IMR-90 (cell line): ENCODE measurements at regions not wholly inside any gene's neighbourhood (a gene's known extent, or its start where the extent isn't known, plus 50 kb on each side); places are given as distances from the start of the nearest gene placed in this dataset.

Source experiments
- ATAC-seq: fragments of 200-7000 bp; cut with Tn5 transposase; 2 replicates; pipeline ENCODE4 v1.9.1; 2020; ENCODE audit warnings: low read depth, mild to moderate bottlenecking, moderate library complexity
- BruUV-seq: library from RNA; stranded (reverse); fragments of 400-500 nt; replicated peaks from 2 replicates; lab custom pipeline; 2021; lab: Mats Ljungman, UMichigan
- CTCF ChIA-PET: fragments of 300-600 bp; formaldehyde crosslinking; extraction: SDS; loops from one replicate; lab custom pipeline; 2021; ENCODE audit warnings: antibody characterized with exemption; lab: Yijun Ruan, JAX
- POLR2A ChIA-PET: fragments of 300-600 bp; sonication (Branson Sonifier 250); formaldehyde crosslinking; loops from one replicate; lab custom pipeline; 2022; ENCODE audit warnings: antibody characterized with exemption; ENCODE audit not compliant: unreplicated experiment; lab: Charles Lee
- DNase-seq: peaks from one replicate; pipeline ENCODE4 v3.0.0; 2013
- H2AFZ ChIP-seq: replicated peaks from 2 replicates; pipeline ENCODE3; 2013; ENCODE audit warnings: low read length, mild to moderate bottlenecking; ENCODE audit not compliant: poor library complexity
- H2AK5ac ChIP-seq: 2 replicates; pipeline ENCODE4 v1.6.1; 2013; ENCODE audit warnings: low read depth, low read length, inconsistent platforms
- H2AK9ac ChIP-seq: replicated peaks from 2 replicates; pipeline ENCODE3; 2013; ENCODE audit warnings: mild to moderate bottlenecking, low read depth, low read length, moderate library complexity; ENCODE audit not compliant: poor library complexity
- H2BK120ac ChIP-seq: 2 replicates; pipeline ENCODE4 v1.6.1; 2013; ENCODE audit warnings: low read depth, low read length, inconsistent platforms
- H2BK15ac ChIP-seq: 3 replicates; pipeline ENCODE4 v1.6.1; 2013; ENCODE audit warnings: low read depth, low read length, inconsistent platforms
- H2BK20ac ChIP-seq: 2 replicates; pipeline ENCODE4 v1.6.1; 2013; ENCODE audit warnings: low read depth, mild to moderate bottlenecking, inconsistent platforms, low read length, moderate library complexity
- H2BK5ac ChIP-seq: 2 replicates; pipeline ENCODE4 v1.6.1; 2013; ENCODE audit warnings: mild to moderate bottlenecking, low read depth, low read length, inconsistent platforms; ENCODE audit not compliant: poor library complexity, severe bottlenecking
- H3K14ac ChIP-seq: replicated peaks from 2 replicates; pipeline ENCODE4 v1.6.1; 2013; ENCODE audit warnings: low read depth, low read length, inconsistent platforms
- H3K18ac ChIP-seq: 2 replicates; pipeline ENCODE4 v1.6.1; 2013; ENCODE audit warnings: low read depth, low read length, control low read depth
- H3K23ac ChIP-seq: 2 replicates; pipeline ENCODE4 v1.6.1; 2013; ENCODE audit warnings: low read depth, low read length, inconsistent platforms
- H3K27ac ChIP-seq: 2 replicates; pipeline ENCODE4 v1.5.1; 2013; ENCODE audit warnings: mild to moderate bottlenecking, control low read depth, low read length; ENCODE audit not compliant: insufficient read depth
- H3K27me3 ChIP-seq: 2 replicates; pipeline ENCODE4 v1.6.1; 2013; ENCODE audit warnings: low read length; ENCODE audit not compliant: control insufficient read depth, insufficient read depth
- H3K36me3 ChIP-seq: 2 replicates; pipeline ENCODE4 v1.6.1; 2013; ENCODE audit warnings: low read length, mixed read lengths; ENCODE audit not compliant: control insufficient read depth, insufficient read depth
- H3K4ac ChIP-seq: 2 replicates; pipeline ENCODE4 v1.6.1; 2013; ENCODE audit warnings: low read depth, low read length, inconsistent platforms
- H3K4me1 ChIP-seq: 2 replicates; pipeline ENCODE4 v1.6.1; 2013; ENCODE audit warnings: low read length, mixed read lengths; ENCODE audit not compliant: control insufficient read depth, insufficient read depth
- H3K4me2 ChIP-seq: 2 replicates; pipeline ENCODE4 v1.6.1; 2013; ENCODE audit warnings: low read depth, mild to moderate bottlenecking, control low read depth, low read length, moderate library complexity
- H3K4me3 ChIP-seq: 2 replicates; pipeline ENCODE4 v1.5.1; 2013; ENCODE audit warnings: low read depth, mild to moderate bottlenecking, control low read depth, low read length, moderate library complexity; ENCODE audit not compliant: insufficient read depth
- H3K56ac ChIP-seq: 2 replicates; pipeline ENCODE4 v1.6.1; 2013; ENCODE audit warnings: low read length, inconsistent platforms; ENCODE audit not compliant: insufficient read depth; ENCODE audit errors: extremely low read depth
- H3K79me1 ChIP-seq, 2 experiments: 2 replicates each; pipeline ENCODE4 v1.6.1; 2013; ENCODE audit warnings: low read length in 2 of 2, inconsistent platforms in 1 of 2, low read depth in 1 of 2
- H3K9ac ChIP-seq: 2 replicates; pipeline ENCODE4 v1.6.1; 2013; ENCODE audit warnings: low read depth, low read length, control low read depth
- H3K9me1 ChIP-seq: 2 replicates; pipeline ENCODE4 v1.6.1; 2013; ENCODE audit warnings: low read length, inconsistent platforms; ENCODE audit not compliant: insufficient read depth
- H3K9me3 ChIP-seq: 2 replicates; pipeline ENCODE4 v1.6.1; 2013; ENCODE audit warnings: low read length; ENCODE audit not compliant: control insufficient read depth, insufficient read depth
- H4K20me1 ChIP-seq: 2 replicates; pipeline ENCODE4 v1.6.1; 2013; ENCODE audit warnings: low read length, inconsistent platforms; ENCODE audit not compliant: insufficient read depth
- H4K5ac ChIP-seq: 2 replicates; pipeline ENCODE4 v1.6.1; 2013; ENCODE audit warnings: mild to moderate bottlenecking, low read depth, low read length, control low read depth
- H4K8ac ChIP-seq, 2 experiments: 2 replicates each; pipeline ENCODE4 v1.6.1; 2013; ENCODE audit warnings: low read depth in 2 of 2, low read length in 2 of 2, control low read depth in 1 of 2, inconsistent platforms in 1 of 2
- H4K91ac ChIP-seq: 2 replicates; pipeline ENCODE4 v1.6.1; 2013; ENCODE audit warnings: low read depth, low read length, inconsistent platforms; ENCODE audit not compliant: insufficient read depth
- SMC3 ChIP-seq: fragments of 150-350 bp; IDR thresholded peaks from 2 replicates; pipeline ENCODE4 v1.6.1; 2016; ENCODE audit warnings: low read depth, mild to moderate bottlenecking, antibody characterized with exemption, low read length, moderate library complexity
- WGBS, 2 experiments: methylation state at CpG; one replicate each; pipeline versions ENCODE4 v1.1.5 to v1.1.7; 2013; ENCODE audit warnings: missing lambda C conversion rate in 2 of 2; ENCODE audit not compliant: insufficient read length in 1 of 2; ENCODE audit errors: extremely low coverage in 2 of 2; 5-methylcytosine and 5-hydroxymethylcytosine counted together
- dilution Hi-C: fragments of 300-500 bp; cut with HindIII; formaldehyde crosslinking; loops from one replicate; pipeline ENCODE4 v1.14.3; 2018; ENCODE audit warnings: low sequenced_read_pairs; ENCODE audit not compliant: unreplicated experiment
- in situ Hi-C: fragments of 300-500 bp; cut with MboI; formaldehyde crosslinking; loops from 3 replicates; pipeline ENCODE4 v1.14.3; 2019; ENCODE audit warnings: low sequenced_read_pairs, inconsistent platforms, mixed read lengths
- intact Hi-C: fragments of 100-400 bp; cut with micrococcal nuclease; formaldehyde crosslinking; loops from 2 replicates; pipeline ENCODE4 v1.10.0; 2022

GRCh38 chr9:26112724-26113123 lies 434.5 kb upstream of the TUSC1 start:
- no peak overlapping the region for H2BK20ac ChIP-seq
- no peaks in the 10 kb centered on the region; the same call in 1 of the 2 replicates for H3K27me3 ChIP-seq
- no peak overlapping the region for H3K14ac ChIP-seq
- no peaks in the 10 kb centered on the region for H3K9me3 ChIP-seq
- H4K8ac ChIP-seq, result no peak overlapping the region
- H3K27ac ChIP-seq, result no peak overlapping the region
- no peak overlapping the region for H2AK5ac ChIP-seq
- H2AFZ ChIP-seq, result no peak overlapping the region
- H3K9me1 ChIP-seq, result no peaks in the 10 kb centered on the region
- no peak overlapping the region for H3K18ac ChIP-seq
- dilution Hi-C loops (no loop called here), in situ Hi-C loops (no loop called here), intact Hi-C loops (no loop called here)
- H3K4me3 ChIP-seq, result no peak overlapping the region
- no peaks in the 10 kb centered on the region for H3K79me1 ChIP-seq
- H3K56ac ChIP-seq, result no peak overlapping the region
- ATAC-seq, result no peak
- no peak overlapping the region for H3K23ac ChIP-seq
- no peaks in the 10 kb centered on the region for H4K20me1 ChIP-seq
- ChIA-PET POLR2A (no interaction called here), CTCF (no interaction called here)
- TF ChIP-seq SMC3, result no peak
- H3K36me3 ChIP-seq, result no peaks in the 10 kb centered on the region
- no peak overlapping the region for H3K4ac ChIP-seq
- no peak overlapping the region for H2AK9ac ChIP-seq
- no peak overlapping the region for H3K9ac ChIP-seq
- no TSS peak for BruUV-seq
- no peak overlapping the region for H2BK15ac ChIP-seq
- H3K4me1 ChIP-seq, result no peaks in the 10 kb centered on the region
- no peak overlapping the region for H4K5ac ChIP-seq
- no peak overlapping the region for H2BK120ac ChIP-seq
- H4K91ac ChIP-seq, result no peak overlapping the region
- WGBS, 2 experiments, result no CpG with 5 or more reads among the region's 2 CpGs
- H2BK5ac ChIP-seq, result no peak overlapping the region
- peak; percentile 4 for DNase-seq
- no peak overlapping the region for H3K4me2 ChIP-seq
